AG10803 (cell line): ENCODE measurements at regions not wholly inside any gene's neighbourhood (a gene's known extent, or its start where the extent isn't known, plus 50 kb on each side); places are given as distances from the start of the nearest gene placed in this dataset.

Experiments
- DNase-seq: peaks from one replicate; pipeline ENCODE4 v3.0.0; 2010; ENCODE audit warnings: low read depth
- H3K4me3 ChIP-seq: 2 replicates; pipeline ENCODE4 v1.5.1; 2011; ENCODE audit warnings: mild to moderate bottlenecking, low read length, control low read depth
- CTCF ChIP-seq: conservative IDR thresholded peaks from 2 replicates; pipeline ENCODE4 v1.5.1; 2011; ENCODE audit warnings: mild to moderate bottlenecking, low read length, control low read depth, inconsistent platforms

DNA sequence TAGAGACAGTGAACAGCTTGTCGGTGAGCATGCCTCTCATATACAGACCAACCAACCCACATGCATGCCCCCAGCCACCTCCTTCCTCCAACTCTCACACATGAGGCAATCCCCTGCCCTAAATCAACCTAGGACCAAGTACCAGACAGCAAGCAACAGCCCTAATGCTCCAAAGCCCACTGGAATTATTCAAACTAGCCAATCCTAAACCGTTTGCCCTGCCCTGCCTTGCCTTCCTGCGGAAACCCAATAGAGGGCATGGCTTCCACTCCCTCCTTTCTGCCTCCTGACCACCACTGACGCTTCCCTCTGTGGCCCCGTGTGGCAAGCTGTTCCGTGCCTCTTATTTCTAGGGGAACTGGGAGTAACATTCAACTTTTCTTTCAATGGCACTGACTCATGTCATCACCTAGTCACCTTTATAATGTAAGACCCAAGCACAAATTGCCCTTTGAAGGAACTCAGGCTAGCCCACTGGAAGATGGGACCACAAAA is 129.3 kb upstream of the GJB5 start:
- no peak overlapping the region for H3K4me3 ChIP-seq
- DNase-seq = no peak
- no peak for TF ChIP-seq CTCF

- no peak for DNase-seq
- no peak overlapping the region for H3K4me3 ChIP-seq
- no peak for TF ChIP-seq CTCF
Observed at GRCh38 chr1:34627465-34628240, 127.2 kb upstream of the GJB5 start.

- DNase-seq = no peak
- no peak for TF ChIP-seq CTCF
- no peak overlapping the region for H3K4me3 ChIP-seq
Observed at GRCh38 chr1:34631126-34631525, 123.7 kb upstream of the GJB5 start.

DNA sequence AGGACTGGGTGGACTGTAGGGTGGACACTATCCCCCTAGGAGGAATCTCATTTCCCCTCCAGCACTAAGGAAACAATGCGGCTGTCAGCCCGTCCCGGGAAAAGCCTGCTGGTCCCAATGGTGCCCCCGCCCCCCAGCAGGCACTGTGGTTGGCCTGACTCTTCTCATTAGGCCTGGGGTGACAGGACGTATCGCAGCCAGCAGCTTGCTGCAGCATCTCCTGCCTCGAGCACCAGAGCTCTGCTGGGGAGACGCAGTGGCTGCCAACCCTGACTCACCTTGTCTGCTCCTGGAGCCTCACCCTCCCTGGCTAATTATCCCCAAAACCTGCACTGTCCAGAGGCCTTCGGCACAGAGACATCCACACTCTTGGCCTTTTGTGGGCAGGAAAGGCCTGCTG is 115.1 kb upstream of the GJB5 start:
- no peak for TF ChIP-seq CTCF
- DNase-seq = no peak
- no peak overlapping the region for H3K4me3 ChIP-seq

GRCh38 chr1:34640654-34641401 is 114.0 kb upstream of the GJB5 start:
- DNase-seq = no peak

GRCh38 chr1:34642679-34643078 is 112.2 kb upstream of the GJB5 start:
- DNase-seq = no peak
- no peak overlapping the region for H3K4me3 ChIP-seq
- TF ChIP-seq CTCF = no peak

More at GRCh38 chr1:34640654-34641401, 114.0 kb upstream of the GJB5 start:
- no peak overlapping the region for H3K4me3 ChIP-seq
- TF ChIP-seq CTCF = no peak
